Subcutaneous abdominal adipose tissue (tissue), 5 donors: ENCODE measurements at regions not wholly inside any gene's neighbourhood (a gene's known extent, or its start where the extent isn't known, plus 50 kb on each side); places are given as distances from the start of the nearest gene placed in this dataset.

ENCODE experiments used
- H3K27ac ChIP-seq: one replicate; pipeline ENCODE4 v1.7.0; 2013; ENCODE audit warnings: low read depth, mild to moderate bottlenecking, inconsistent platforms, low read length, moderate library complexity
- H3K27me3 ChIP-seq, 5 donors: one replicate each; pipeline ENCODE4 v1.7.0; 2013; ENCODE audit warnings: low read length in 5 of 5, inconsistent platforms in 1 of 5; ENCODE audit not compliant: control insufficient read depth in 5 of 5, insufficient read depth in 4 of 5
- H3K36me3 ChIP-seq, 5 donors: one replicate each; pipeline ENCODE4 v1.7.0; 2013; ENCODE audit warnings: low read length in 5 of 5; ENCODE audit not compliant: control insufficient read depth in 5 of 5, insufficient read depth in 5 of 5
- H3K4me1 ChIP-seq, 5 donors: one replicate each; pipeline ENCODE4 v1.7.0; 2013; ENCODE audit warnings: low read length in 5 of 5, mild to moderate bottlenecking in 3 of 5, moderate library complexity in 1 of 5; ENCODE audit not compliant: control insufficient read depth in 5 of 5, insufficient read depth in 5 of 5
- H3K4me3 ChIP-seq, 5 donors: one replicate each; pipeline ENCODE4 v1.7.0; 2013; ENCODE audit warnings: low read length in 5 of 5, low read depth in 1 of 5
- H3K9ac ChIP-seq, 5 donors: one replicate each; pipeline ENCODE4 v1.7.0; 2013; ENCODE audit warnings: low read length in 5 of 5, mild to moderate bottlenecking in 4 of 5, moderate library complexity in 3 of 5
- H3K9me3 ChIP-seq, 5 donors: one replicate each; pipeline ENCODE4 v1.7.0; 2013; ENCODE audit warnings: low read length in 5 of 5; ENCODE audit not compliant: control insufficient read depth in 5 of 5
- donor health status: healthy.
- donor health status: healthy.
- donor health status: healthy.
- donor health status: healthy.
- donor health status: healthy.

GRCh38 chr2:221637851-221638250 is 65.7 kb upstream of the EPHA4 start:
- Histone ChIP-seq H3K27ac (no peak overlapping the region), H3K9me3 (peaks cover 0 to 3% (median 0%) of the 10 kb centered on the region in 5 donors), H3K4me3 (no peak overlapping the region), H3K4me1 (no peaks in the 10 kb centered on the region), H3K27me3 (no peaks in the 10 kb centered on the region), H3K36me3 (no peaks in the 10 kb centered on the region), H3K9ac (no peak overlapping the region)

- H3K9ac ChIP-seq = no peak overlapping the region
- H3K27me3 ChIP-seq = no peaks in the 10 kb centered on the region
- H3K36me3 ChIP-seq = no peaks in the 10 kb centered on the region
- no peaks in the 10 kb centered on the region for H3K9me3 ChIP-seq
- no peak overlapping the region for H3K4me3 ChIP-seq
- no peaks in the 10 kb centered on the region for H3K4me1 ChIP-seq
- H3K27ac ChIP-seq = no peak overlapping the region
Observed at GRCh38 chr2:221635949-221636348, 63.8 kb upstream of the EPHA4 start.

GRCh38 chr2:221629468-221629867 is 57.4 kb upstream of the EPHA4 start:
- H3K4me3 ChIP-seq = no peak overlapping the region
- H3K27me3 ChIP-seq = no peaks in the 10 kb centered on the region
- no peaks in the 10 kb centered on the region for H3K36me3 ChIP-seq
- no peak overlapping the region for H3K27ac ChIP-seq
- no peak overlapping the region for H3K9ac ChIP-seq
- H3K9me3 ChIP-seq = no peaks in the 10 kb centered on the region
- no peaks in the 10 kb centered on the region for H3K4me1 ChIP-seq

- Histone ChIP-seq H3K4me1 (peaks cover 0 to 3% (median 0%) of the 10 kb centered on the region in 5 donors), H3K9ac (no peak overlapping the region), H3K27me3 (no peaks in the 10 kb centered on the region), H3K4me3 (no peak overlapping the region), H3K9me3 (no peaks in the 10 kb centered on the region), H3K27ac (no peak overlapping the region), H3K36me3 (no peaks in the 10 kb centered on the region)
Observed at GRCh38 chr2:221624475-221624874, 52.4 kb upstream of the EPHA4 start.
